PC-3 (cell line): ENCODE measurements at regions not wholly inside any gene's neighbourhood (a gene's known extent, or its start where the extent isn't known, plus 50 kb on each side); places are given as distances from the start of the nearest gene placed in this dataset.

Source experiments
- EZH2 ChIP-seq: fragments of 300-600 bp; sonication (generic); IDR thresholded peaks from one replicate; pipeline ENCODE4 v1.6.1; 2017; ENCODE audit warnings: antibody characterized with exemption, mild to moderate bottlenecking, low read length; ENCODE audit not compliant: unreplicated experiment
- EZH2phosphoT487 ChIP-seq: fragments of 300-600 bp; sonication (generic); IDR thresholded peaks from 2 replicates; pipeline ENCODE4 v1.6.1; 2018; ENCODE audit warnings: mild to moderate bottlenecking, antibody characterized with exemption, low read length, borderline replicate concordance
- TF ChIP-seq, protein P1 (sequence below): fragments of 300-600 bp; sonication (generic); conservative IDR thresholded peaks from 2 replicates; pipeline ENCODE4 v1.5.1; 2017; ENCODE audit warnings: antibody characterized with exemption, low read depth, mild to moderate bottlenecking, low read length

DNA sequence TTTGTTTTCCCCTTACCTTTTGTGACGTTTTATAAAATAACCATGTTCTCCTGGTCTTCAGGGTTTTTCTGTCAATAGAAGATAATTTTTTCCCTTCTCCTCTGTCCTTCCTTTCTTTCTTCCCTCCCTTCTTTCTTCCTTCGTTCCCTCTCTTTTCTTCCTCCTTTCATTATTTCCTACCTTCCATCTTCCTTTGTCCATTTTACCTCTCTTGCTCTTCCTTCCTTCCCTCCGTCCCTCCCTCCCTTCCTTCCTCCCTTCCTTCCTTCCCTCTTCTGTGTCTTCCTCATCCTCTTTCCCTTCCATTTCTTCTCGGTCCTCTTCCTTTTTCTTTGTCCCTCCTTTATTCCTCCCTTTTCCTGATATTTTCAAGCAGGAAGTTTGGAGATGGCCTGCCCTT lies 128.2 kb downstream of the TEX36 start:
- TF ChIP-seq, protein P1, sequence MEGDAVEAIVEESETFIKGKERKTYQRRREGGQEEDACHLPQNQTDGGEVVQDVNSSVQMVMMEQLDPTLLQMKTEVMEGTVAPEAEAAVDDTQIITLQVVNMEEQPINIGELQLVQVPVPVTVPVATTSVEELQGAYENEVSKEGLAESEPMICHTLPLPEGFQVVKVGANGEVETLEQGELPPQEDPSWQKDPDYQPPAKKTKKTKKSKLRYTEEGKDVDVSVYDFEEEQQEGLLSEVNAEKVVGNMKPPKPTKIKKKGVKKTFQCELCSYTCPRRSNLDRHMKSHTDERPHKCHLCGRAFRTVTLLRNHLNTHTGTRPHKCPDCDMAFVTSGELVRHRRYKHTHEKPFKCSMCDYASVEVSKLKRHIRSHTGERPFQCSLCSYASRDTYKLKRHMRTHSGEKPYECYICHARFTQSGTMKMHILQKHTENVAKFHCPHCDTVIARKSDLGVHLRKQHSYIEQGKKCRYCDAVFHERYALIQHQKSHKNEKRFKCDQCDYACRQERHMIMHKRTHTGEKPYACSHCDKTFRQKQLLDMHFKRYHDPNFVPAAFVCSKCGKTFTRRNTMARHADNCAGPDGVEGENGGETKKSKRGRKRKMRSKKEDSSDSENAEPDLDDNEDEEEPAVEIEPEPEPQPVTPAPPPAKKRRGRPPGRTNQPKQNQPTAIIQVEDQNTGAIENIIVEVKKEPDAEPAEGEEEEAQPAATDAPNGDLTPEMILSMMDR, result no peak
- TF ChIP-seq EZH2, result no peak
- no peak for TF ChIP-seq EZH2phosphoT487
